Ovary (tissue), 3 donors: ENCODE measurements at regions not wholly inside any gene's neighbourhood (a gene's known extent, or its start where the extent isn't known, plus 50 kb on each side); places are given as distances from the start of the nearest gene placed in this dataset.

ENCODE experiments used
- EP300 ChIP-seq: sonication (generic); formaldehyde crosslinking; IDR thresholded peaks from one replicate; pipeline ENCODE4 v1.6.1; 2017; ENCODE audit warnings: antibody characterized with exemption
- POLR2A ChIP-seq: fragments of 450-650 bp; IDR thresholded peaks from one replicate; pipeline ENCODE4 v1.6.1; 2017; ENCODE audit warnings: antibody characterized with exemption, mild to moderate bottlenecking, moderate library complexity
- TF ChIP-seq, protein P1 (sequence below), 3 donors: fragments of 450-650 bp in 2 of 3; fragments of 200-600 bp in 1 of 3; IDR thresholded peaks; one replicate each; pipeline versions ENCODE4 v1.5.1 to v1.8.0; 2016 to 2022; ENCODE audit warnings: antibody characterized with exemption in 3 of 3, mild to moderate bottlenecking in 1 of 3
- donor health status: DM: no; HTN: no; CAD: no.

DNA sequence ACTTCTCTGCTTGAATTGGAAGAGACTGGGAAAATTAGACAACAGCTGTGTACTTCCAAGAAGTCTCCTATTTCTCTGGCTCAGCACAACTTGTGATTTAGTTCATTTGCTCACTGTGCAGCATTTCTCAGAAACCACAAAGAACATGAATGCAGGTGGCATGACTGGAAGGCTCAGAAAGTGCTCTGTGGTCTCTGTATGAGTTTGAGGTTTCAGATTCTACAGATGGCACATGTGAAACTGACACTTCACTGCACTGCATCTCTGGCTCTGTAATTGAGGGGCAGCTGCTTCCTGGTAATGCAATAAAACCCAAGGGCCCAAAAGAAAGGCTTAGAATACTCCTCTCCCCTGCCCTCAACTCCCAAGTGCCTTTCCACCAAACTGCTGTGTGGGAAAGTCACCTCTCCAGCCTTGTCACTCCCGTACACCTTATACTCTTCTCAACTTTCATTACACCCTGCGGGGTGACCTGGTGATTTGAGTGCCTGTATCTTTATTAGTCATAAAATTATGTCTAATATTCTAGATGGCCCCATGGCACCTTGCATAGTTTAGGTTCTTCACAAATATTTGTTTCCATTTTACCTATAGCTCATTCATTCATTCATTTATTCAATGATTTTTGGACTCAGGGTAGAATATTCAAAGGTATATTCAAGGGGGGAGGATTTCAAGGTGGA lies 82.5 kb downstream of the ESM1 start:
- TF ChIP-seq, protein P1, sequence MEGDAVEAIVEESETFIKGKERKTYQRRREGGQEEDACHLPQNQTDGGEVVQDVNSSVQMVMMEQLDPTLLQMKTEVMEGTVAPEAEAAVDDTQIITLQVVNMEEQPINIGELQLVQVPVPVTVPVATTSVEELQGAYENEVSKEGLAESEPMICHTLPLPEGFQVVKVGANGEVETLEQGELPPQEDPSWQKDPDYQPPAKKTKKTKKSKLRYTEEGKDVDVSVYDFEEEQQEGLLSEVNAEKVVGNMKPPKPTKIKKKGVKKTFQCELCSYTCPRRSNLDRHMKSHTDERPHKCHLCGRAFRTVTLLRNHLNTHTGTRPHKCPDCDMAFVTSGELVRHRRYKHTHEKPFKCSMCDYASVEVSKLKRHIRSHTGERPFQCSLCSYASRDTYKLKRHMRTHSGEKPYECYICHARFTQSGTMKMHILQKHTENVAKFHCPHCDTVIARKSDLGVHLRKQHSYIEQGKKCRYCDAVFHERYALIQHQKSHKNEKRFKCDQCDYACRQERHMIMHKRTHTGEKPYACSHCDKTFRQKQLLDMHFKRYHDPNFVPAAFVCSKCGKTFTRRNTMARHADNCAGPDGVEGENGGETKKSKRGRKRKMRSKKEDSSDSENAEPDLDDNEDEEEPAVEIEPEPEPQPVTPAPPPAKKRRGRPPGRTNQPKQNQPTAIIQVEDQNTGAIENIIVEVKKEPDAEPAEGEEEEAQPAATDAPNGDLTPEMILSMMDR (IDR thresholded peaks at IDR 0.05) = no peak
- no peak for TF ChIP-seq POLR2A
- no peak for TF ChIP-seq EP300
